ENCODE measurements at regions not wholly inside any gene's neighbourhood (a gene's known extent, or its start where the extent isn't known, plus 50 kb on each side); places are given as distances from the start of the nearest gene placed in this dataset.

DNA sequence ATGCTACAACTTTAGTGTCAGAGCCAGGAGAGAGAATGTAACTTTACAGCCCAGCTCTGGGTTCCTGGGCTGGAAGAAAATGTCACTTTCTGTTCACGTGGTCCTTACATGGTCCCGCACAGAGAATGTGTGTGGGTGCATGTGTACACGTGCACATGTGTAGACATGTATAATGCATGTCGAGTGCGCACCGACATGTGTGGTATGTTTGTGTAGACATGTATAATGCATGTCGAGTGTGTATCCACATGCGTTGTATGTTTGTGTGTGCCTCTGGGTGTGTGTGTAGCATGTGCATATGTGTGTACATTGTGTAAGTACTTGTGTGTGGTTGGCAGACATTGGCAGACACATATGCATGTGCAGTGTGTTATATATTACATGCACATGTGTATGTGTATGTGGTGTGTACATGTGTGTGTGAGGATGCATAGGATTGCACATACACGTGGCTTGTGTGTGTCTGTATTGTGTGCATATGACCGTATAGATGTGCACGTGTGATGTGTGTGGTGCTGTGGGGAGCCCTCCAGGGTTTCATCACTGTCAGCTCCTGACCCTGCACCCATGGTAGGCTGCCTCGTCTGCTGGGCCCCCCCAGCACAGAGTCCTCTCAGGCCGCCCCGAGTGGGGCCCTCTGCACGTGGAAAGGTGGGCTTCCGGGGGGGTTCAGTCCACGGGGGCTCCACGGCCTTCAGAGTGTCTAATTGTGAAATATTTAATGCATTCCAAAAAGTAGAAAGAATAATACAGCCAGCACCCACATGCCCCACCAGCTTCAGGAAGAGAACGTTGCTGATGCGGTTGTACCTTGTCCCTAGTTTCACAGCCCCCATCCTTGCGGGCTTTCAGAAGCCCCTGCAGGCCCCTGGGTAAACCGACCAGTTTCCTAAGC, 214.2 kb upstream of the GSE1 start:
- intact Hi-C loops (cut with micrococcal nuclease) = no loop called here

GRCh38 chr16:85399583-85400284, 213.4 kb upstream of the GSE1 start:
- intact Hi-C loops (cut with micrococcal nuclease) = no loop called here

- intact Hi-C loops (cut with micrococcal nuclease) = no loop called here
These were observed 212.6 kb upstream of the GSE1 start for GRCh38 chr16:85400305-85401205.

GRCh38 chr16:85401370-85401916, 211.7 kb upstream of the GSE1 start:
- intact Hi-C loops (cut with micrococcal nuclease) = no loop called here

- intact Hi-C loops (cut with micrococcal nuclease) = no loop called here
These were observed 211.0 kb upstream of the GSE1 start for GRCh38 chr16:85401917-85402766.

- intact Hi-C loops (cut with micrococcal nuclease) = no loop called here
These were observed 210.0 kb upstream of the GSE1 start for GRCh38 chr16:85402910-85403692.

- intact Hi-C loops (cut with micrococcal nuclease) = no loop called here
These were observed 209.4 kb upstream of the GSE1 start for GRCh38 chr16:85403693-85404092.

- intact Hi-C loops (cut with micrococcal nuclease) = no loop called here
These were observed 200.1 kb upstream of the GSE1 start for GRCh38 chr16:85412911-85413520.

GRCh38 chr16:85413691-85414663, 199.1 kb upstream of the GSE1 start:
- intact Hi-C loops (cut with micrococcal nuclease) = no loop called here

DNA sequence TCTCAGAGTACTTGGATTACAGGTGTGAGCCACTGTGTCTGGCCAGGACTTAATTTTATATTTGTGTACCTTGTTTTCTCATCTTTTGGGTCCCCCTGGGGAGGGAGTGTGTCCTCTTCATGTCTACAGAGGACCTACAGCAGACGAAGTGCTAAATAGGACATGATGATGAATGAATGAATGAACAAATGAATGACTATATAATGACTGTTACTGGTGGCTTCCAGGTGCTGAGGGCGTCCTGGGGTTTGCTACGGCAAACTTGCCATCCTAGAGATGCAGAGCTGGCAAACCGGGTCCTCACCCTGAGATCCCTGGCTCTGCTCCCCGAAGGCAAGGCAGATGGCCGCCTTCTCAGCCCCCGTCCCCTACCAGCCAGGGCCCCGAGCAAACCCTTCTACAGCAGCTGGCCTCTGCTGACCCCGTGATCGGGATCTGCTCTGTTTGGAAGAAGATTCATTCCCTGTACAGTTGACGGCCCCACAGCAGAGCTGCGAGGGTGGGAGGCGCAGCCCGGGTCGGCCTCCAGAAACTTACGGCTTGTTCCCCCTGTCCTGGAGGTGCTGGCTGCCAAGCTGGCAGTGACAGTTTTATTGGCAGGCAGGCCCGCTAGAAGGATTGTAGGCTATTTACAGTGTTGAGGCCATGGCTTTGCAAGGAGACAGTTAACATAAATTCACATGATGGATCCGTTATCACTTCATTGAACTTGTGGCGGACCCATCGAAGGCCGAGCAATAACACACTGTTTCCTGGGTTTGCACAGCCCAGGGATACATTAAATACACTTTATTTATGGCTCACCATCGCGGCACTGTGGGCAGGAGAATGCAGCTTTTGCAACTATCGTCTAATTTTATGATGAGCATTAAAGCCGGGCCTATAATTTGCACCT, 197.7 kb upstream of the GSE1 start:
- intact Hi-C loops (cut with micrococcal nuclease) = loop anchor here (1.0 kb wide), 1 partner anchor 195 kb away; no protein-coding TSS in a partner anchor

GRCh38 chr16:85416228-85417109, 196.7 kb upstream of the GSE1 start:
- intact Hi-C loops (cut with micrococcal nuclease) = loop anchor here (1.0 kb wide), 1 partner anchor 194 kb away; no protein-coding TSS in a partner anchor

DNA sequence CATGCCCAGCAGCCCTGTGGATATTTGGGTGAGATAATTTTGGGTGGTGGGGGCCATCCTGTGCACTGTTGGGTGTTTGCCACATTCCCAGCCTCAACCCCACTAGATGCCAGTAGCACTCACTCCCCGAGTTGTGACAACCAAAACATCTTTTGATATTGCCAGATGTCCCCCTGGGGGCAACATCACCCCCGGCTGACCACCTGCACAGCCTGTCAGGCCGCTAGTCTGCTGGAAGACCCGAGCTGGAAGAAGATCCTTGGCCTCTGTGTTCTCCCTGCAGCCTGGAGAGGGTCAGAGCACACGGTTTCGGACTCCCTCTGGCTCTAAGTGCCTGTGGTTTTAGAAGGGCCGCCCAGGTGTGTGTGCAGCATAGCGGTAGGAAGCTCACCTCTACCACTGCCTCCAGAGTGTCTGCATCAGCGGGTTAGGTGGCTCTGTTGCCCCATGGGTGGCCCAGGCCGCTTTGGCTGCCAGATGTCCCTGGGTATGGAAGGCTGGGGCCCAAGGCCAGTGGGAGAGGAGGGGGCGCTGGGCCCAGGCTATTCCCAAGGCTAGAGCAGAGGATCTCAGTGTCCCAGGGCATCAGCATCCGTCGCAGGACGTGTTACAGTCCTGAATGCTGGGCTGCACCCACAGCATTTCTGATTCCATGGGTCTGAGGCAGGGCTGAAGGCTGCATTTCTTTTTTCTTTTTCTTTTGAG, 195.8 kb upstream of the GSE1 start:
- intact Hi-C loops (cut with micrococcal nuclease) = no loop called here

- intact Hi-C loops (cut with micrococcal nuclease) = no loop called here
These were observed 194.1 kb upstream of the GSE1 start for GRCh38 chr16:85418978-85419491.

DNA sequence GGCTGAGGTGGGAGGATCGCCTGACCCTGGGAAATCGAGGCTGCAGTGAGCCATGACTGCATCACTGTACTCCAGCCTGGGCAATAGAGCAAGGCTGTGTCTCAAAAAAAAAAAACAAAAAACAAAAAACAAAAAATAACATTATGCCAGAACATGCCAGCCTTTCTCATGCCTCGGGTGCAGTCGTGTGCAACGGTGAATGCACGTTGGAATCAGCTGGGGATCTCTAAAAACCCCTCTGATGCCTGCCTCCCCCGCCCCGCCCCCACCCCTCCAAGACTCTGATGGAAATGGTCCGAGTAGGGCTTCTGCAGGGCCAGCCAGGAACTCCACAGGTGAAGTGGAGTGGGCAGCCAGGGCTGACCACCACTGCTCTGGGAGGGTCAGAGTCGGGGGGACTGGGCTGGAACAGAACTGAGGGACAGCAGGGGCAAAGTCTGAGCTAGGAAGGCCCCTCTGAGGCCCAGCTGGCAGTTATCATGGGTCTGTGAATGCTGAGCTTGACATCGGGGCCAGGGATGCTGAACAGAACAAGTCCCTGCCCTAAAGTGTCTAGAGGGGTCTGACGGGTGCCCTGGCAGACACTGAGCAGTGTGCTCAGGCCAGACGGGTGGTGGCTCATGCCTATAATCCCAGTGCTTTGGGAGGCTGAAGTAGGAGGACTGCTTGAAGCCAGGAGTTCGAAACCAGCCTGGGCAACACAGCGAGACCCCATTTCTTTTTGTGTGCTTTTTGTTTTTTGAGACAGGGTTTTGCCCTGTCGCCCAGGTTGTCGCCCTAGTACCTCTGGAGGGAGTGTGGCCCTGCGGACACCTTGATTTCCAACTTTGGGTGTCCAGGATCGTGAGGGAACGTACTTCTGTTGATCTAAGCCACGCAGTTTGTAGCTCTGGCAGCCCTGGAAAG, 193.4 kb upstream of the GSE1 start:
- intact Hi-C loops (cut with micrococcal nuclease) = loop anchor here (1.0 to 2.0 kb wide), 5 partner anchors 113 to 299 kb away; partner anchors contain the start of gene GINS2
